ENCODE measurements at regions not wholly inside any gene's neighbourhood (a gene's known extent, or its start where the extent isn't known, plus 50 kb on each side); places are given as distances from the start of the nearest gene placed in this dataset.

DNA sequence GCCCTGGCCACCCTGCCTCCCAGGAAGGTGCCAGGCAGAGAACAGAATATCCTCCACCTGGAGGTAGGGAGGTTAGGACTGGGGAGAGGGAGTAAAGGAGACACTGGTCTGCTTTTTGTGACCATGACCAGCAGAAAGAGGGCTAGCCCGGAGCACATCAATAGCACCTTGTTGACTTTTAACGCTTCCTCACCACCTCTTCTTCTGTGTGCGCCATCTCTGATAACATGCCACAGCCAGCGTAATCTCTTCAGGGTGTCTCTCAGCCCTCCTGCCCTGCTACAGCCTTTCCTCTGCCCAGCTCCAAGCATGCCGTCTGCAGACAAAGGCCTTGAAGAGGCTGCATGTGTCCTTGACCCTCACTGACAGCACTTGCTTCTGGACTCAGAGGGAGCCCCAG, 50.9 kb upstream of the GJA5 start:
- intact Hi-C loops (cut with DNase I; ENCODE audit: low total_unique reads): no loop called here
- no peak overlapping the region for H3K4me3 ChIP-seq (ENCODE audit: low read depth, poor library complexity, severe bottlenecking)
- no peak for DNase-seq (ENCODE audit: low spot score in 2 of 2)
- WGBS, 2 donors: 89 to 99% methylated on average over 5 of the region's 5 CpGs
- TF ChIP-seq, protein P1, sequence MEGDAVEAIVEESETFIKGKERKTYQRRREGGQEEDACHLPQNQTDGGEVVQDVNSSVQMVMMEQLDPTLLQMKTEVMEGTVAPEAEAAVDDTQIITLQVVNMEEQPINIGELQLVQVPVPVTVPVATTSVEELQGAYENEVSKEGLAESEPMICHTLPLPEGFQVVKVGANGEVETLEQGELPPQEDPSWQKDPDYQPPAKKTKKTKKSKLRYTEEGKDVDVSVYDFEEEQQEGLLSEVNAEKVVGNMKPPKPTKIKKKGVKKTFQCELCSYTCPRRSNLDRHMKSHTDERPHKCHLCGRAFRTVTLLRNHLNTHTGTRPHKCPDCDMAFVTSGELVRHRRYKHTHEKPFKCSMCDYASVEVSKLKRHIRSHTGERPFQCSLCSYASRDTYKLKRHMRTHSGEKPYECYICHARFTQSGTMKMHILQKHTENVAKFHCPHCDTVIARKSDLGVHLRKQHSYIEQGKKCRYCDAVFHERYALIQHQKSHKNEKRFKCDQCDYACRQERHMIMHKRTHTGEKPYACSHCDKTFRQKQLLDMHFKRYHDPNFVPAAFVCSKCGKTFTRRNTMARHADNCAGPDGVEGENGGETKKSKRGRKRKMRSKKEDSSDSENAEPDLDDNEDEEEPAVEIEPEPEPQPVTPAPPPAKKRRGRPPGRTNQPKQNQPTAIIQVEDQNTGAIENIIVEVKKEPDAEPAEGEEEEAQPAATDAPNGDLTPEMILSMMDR (IDR thresholded peaks at IDR 0.05): no peak

DNA sequence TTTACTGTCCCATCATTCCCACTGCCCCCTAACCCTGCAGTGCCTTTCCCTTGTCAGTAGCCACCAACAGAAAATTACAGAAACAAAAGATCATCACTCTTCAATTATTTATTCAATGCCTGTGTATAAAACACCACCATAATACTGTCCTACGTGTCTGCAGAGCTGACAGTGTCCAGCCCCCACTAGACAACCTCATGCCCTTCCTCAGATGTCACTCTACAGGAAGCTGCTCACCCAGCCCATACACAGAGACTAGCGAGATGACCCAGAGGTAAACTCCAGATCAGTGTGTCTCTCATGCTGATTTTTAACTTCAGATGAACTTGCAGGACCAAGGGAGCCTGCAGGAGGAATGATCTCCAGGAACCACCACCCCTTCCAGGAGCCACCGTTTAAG, 51.3 kb upstream of the GJA5 start:
- intact Hi-C loops (cut with DNase I; ENCODE audit: low total_unique reads): no loop called here
- H3K4me3 ChIP-seq (ENCODE audit: low read depth, poor library complexity, severe bottlenecking): no peak overlapping the region
- WGBS, 2 donors: 58 to 60% methylated on average over 3 of the region's 3 CpGs
- no peak for DNase-seq (ENCODE audit: low spot score in 2 of 2)
- no peak for TF ChIP-seq POLR2A (IDR thresholded peaks at IDR 0.05)
- TF ChIP-seq, protein P1 (IDR thresholded peaks at IDR 0.05): no peak

DNA sequence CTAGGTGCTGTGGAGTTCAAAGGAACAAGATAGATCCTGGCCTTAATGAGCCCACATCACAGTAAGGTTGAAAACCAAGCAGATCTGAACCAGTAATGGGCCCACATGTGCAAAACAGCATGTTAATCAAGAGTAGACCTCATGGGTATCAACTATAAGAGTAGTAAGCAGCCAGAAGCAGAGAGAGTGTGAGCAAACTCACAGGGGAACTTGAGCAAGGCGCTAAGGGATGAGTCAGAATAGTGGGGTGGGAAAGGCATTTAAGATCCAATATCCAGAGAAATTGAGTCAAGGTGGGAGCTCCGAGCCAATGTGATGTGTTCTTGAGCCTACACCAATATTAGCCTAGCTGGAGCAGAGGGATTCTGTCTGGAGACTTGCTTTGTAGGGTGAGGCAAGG, 52.4 kb upstream of the GJA5 start:
- no peak for DNase-seq (ENCODE audit: low spot score in 2 of 2)
- TF ChIP-seq POLR2A (IDR thresholded peaks at IDR 0.05): no peak
- TF ChIP-seq, protein P1 (IDR thresholded peaks at IDR 0.05): no peak
- intact Hi-C loops (cut with DNase I; ENCODE audit: low total_unique reads): no loop called here
- WGBS, 2 donors: 91 to 95% methylated on average over 2 of the region's 2 CpGs
- H3K4me3 ChIP-seq (ENCODE audit: low read depth, poor library complexity, severe bottlenecking): no peak overlapping the region

DNA sequence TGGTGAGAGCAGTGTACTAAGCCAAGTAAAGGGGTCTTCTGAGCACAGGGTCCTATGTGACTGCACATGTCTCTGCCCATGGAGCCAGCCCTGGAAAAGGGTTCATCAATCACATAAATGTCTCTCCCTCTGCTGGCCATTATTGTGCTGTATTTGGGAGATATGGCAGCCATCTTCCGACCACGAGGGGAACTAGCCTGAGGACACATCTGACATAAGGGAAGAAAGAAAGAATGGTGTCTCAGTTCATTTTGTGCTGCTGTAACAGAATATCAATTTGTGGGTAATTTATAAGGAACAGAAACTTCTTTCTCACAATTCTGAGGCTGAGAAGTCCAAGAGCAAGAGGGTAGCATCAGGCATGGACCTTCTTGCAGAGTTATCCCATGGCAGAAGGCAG, 55.1 kb upstream of the GJA5 start:
- WGBS, 2 donors: 54 to 62% methylated on average over 2 of the region's 2 CpGs
- intact Hi-C loops (cut with DNase I; ENCODE audit: low total_unique reads): no loop called here
- no peak for TF ChIP-seq POLR2A (IDR thresholded peaks at IDR 0.05)
- TF ChIP-seq, protein P1 (IDR thresholded peaks at IDR 0.05): no peak

DNA sequence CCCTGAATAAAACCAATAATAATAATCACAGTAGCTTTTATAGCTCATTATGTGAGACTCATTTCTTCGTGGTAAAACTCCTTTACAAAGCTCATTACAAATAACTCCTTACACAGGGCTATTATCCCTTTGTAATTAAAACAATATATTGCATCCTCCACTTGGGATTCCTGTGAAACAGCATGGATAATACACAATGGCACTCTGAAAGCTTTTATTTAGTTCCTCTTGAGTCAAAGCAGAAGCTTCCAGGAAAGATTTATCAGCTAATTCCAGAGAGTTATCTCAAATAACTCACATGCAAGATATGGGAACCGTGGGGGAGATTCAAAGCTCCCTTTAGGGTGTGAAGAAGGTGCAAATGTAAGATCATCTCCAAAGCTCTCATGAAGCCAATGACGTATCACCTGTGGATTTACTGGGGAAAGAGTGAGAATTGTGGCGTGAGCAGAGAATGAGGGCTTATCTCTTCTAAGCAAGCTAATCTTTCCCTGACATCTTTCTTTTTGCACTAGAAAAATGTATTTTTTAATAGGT, 60.4 kb upstream of the GJA5 start:
- no peak overlapping the region for H3K4me3 ChIP-seq (ENCODE audit: low read depth, poor library complexity, severe bottlenecking)
- no peak for DNase-seq (ENCODE audit: low spot score in 2 of 2)
- 77 to 80% methylated on average over 4 of the region's 4 CpGs for WGBS, 2 donors
- TF ChIP-seq POLR2A (IDR thresholded peaks at IDR 0.05): no peak
- TF ChIP-seq, protein P1 (IDR thresholded peaks at IDR 0.05): no peak
- intact Hi-C loops (cut with DNase I; ENCODE audit: low total_unique reads): no loop called here

More for the DNA sequence above, 55.1 kb upstream of the GJA5 start:
- H3K4me3 ChIP-seq (ENCODE audit: low read depth, poor library complexity, severe bottlenecking): no peak overlapping the region
- DNase-seq (ENCODE audit: low spot score in 2 of 2): no peak

DNA sequence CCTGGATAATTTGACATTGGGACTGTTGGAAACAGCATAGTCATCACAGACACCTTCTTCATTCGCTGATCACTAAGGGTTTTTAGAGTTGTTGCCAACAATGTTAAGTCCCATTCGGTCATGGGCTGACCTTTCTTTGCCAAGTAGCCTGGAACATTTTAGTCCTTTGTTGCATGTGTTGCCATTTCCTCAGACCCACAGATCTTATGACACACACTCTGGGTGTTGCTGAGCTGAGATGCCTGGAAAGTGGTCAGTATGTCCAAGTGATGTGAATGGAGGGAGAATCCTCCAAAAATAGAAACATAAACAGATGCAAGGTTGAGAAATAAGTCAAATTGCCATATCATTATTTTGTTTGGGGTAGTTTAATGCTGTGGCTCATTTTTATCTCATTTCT, 61.5 kb upstream of the GJA5 start:
- WGBS, 2 donors: 55 to 64% methylated on average over 2 of the region's 2 CpGs
- TF ChIP-seq, protein P1 (IDR thresholded peaks at IDR 0.05): no peak
- TF ChIP-seq POLR2A (IDR thresholded peaks at IDR 0.05): no peak
- peak in 1 of 2 donors; percentile 51 for DNase-seq (ENCODE audit: low spot score in 2 of 2)
- intact Hi-C loops (cut with DNase I; ENCODE audit: low total_unique reads): no loop called here
- H3K4me3 ChIP-seq (ENCODE audit: low read depth, poor library complexity, severe bottlenecking): no peak overlapping the region
